Aorta (tissue), 5 donors: ENCODE measurements at regions not wholly inside any gene's neighbourhood (a gene's known extent, or its start where the extent isn't known, plus 50 kb on each side); places are given as distances from the start of the nearest gene placed in this dataset.

Experiments
- ATAC-seq: fragments of 200-7000 bp; cut with Tn5 transposase; one replicate; pipeline ENCODE4 v1.9.1; 2022; ENCODE audit warnings: moderate library complexity; ENCODE audit not compliant: low FRiP score
- DNase-seq, 2 donors: peaks; one replicate each; pipeline ENCODE4 v3.0.0-alpha.2; 2020
- H3K27ac ChIP-seq, 2 donors: one replicate each; pipeline ENCODE4 v1.5.1; 2013; ENCODE audit warnings: low read length in 2 of 2, mild to moderate bottlenecking in 2 of 2, moderate library complexity in 2 of 2, control low read depth in 1 of 2, inconsistent platforms in 1 of 2, low read depth in 1 of 2
- H3K27me3 ChIP-seq, 2 donors: one replicate each; pipeline ENCODE4 v1.6.1; 2013; ENCODE audit warnings: control low read depth in 1 of 2, low read length in 1 of 2, mild to moderate bottlenecking in 1 of 2, moderate library complexity in 1 of 2; ENCODE audit not compliant: insufficient read depth in 2 of 2, control insufficient read depth in 1 of 2
- H3K36me3 ChIP-seq, 2 donors: one replicate each; pipeline ENCODE4 v1.6.1; 2013; ENCODE audit warnings: control low read depth in 1 of 2, low read length in 1 of 2, mild to moderate bottlenecking in 1 of 2; ENCODE audit not compliant: insufficient read depth in 2 of 2, control insufficient read depth in 1 of 2
- H3K4me1 ChIP-seq, 2 donors: one replicate each; pipeline ENCODE4 v1.6.1; 2013; ENCODE audit warnings: low read length in 2 of 2, control low read depth in 1 of 2, mild to moderate bottlenecking in 1 of 2, moderate library complexity in 1 of 2; ENCODE audit not compliant: insufficient read depth in 2 of 2, control insufficient read depth in 1 of 2
- H3K4me3 ChIP-seq, 2 donors: one replicate each; pipeline ENCODE4 v1.5.1; 2013; ENCODE audit warnings: low read length in 2 of 2, control low read depth in 1 of 2, mild to moderate bottlenecking in 1 of 2
- H3K9me3 ChIP-seq: one replicate; pipeline ENCODE4 v1.6.1; 2013; ENCODE audit warnings: mild to moderate bottlenecking, low read length; ENCODE audit not compliant: control insufficient read depth
- WGBS, 2 donors: extraction: QIAGEN DNeasy Blood & Tissue Kit; methylation state at CpG; one replicate each; pipeline ENCODE4 v1.1.7; 2013; 5-methylcytosine and 5-hydroxymethylcytosine counted together
- intact Hi-C, 2 donors: fragments of 100-400 bp; cut with DNase I; formaldehyde crosslinking; loops; one replicate each; pipeline versions ENCODE4 v1.14.2 to v1.15.0; 2022
- donor health status: healthy with polysubstance abuse.
- donor health status: Bipolar disorder and iron deficiency.
- donor health status: DM: no; HTN: no; CAD: no.
- donor health status: DM: no; HTN: no; CAD: no.
- donor health status: DM: yes; HTN: yes; CAD: no.

GRCh38 chr1:204751883-204752687 is 66.5 kb upstream of the LRRN2 start:
- no peaks in the 10 kb centered on the region for H3K9me3 ChIP-seq

GRCh38 chr1:204752688-204753040 is 67.1 kb upstream of the LRRN2 start:
- no peak for ATAC-seq
- 84 to 88% methylated on average over 6 of the region's 6 CpGs for WGBS, 2 donors

More at GRCh38 chr1:204751883-204752687, 66.5 kb upstream of the LRRN2 start:
- intact Hi-C loops: no loop called here
- DNase-seq (no peak), ATAC-seq (no peak)
- no peaks in the 10 kb centered on the region for H3K4me1 ChIP-seq
- WGBS, 2 donors: 80 to 82% methylated on average over 24 of the region's 24 CpGs
- no peaks in the 10 kb centered on the region for H3K36me3 ChIP-seq
- no peak overlapping the region for H3K4me3 ChIP-seq
- H3K27ac ChIP-seq: no peak overlapping the region
- no peaks in the 10 kb centered on the region for H3K27me3 ChIP-seq

GRCh38 chr1:204754821-204755220 is 69.3 kb upstream of the LRRN2 start:
- Histone ChIP-seq H3K27me3 (no peaks in the 10 kb centered on the region), H3K36me3 (no peaks in the 10 kb centered on the region), H3K4me3 (no peak overlapping the region), H3K4me1 (no peaks in the 10 kb centered on the region), H3K27ac (no peak overlapping the region), H3K9me3 (no peaks in the 10 kb centered on the region)
- 83 to 89% methylated on average over 6 of the region's 6 CpGs for WGBS, 2 donors
- intact Hi-C loops: no loop called here
- DNase-seq: no peak
- ATAC-seq: no peak

More at GRCh38 chr1:204752688-204753040, 67.1 kb upstream of the LRRN2 start:
- Histone ChIP-seq H3K4me3 (no peak overlapping the region), H3K27ac (no peak overlapping the region), H3K9me3 (no peaks in the 10 kb centered on the region), H3K27me3 (no peaks in the 10 kb centered on the region), H3K36me3 (no peaks in the 10 kb centered on the region), H3K4me1 (no peaks in the 10 kb centered on the region)
- intact Hi-C loops: no loop called here
- no peak for DNase-seq

DNA sequence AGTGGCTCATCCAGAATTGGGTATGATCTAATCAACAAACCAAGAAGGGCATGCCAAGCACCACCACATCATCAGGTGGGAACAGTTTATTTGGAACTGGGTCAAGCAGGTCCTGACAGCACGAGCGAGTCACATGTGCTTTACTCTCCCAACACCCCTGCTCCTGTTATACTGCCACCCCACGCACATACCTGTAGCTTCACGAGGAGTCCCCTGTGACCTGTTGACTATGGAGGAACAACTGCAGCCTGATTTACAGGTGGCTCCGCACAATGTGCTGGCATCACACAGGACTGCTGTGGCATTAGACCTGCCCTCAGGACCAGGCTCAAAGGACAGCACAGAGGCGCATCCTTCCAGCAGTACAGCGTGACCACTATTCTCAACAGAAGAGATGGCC is 70.8 kb upstream of the LRRN2 start:
- Histone ChIP-seq H3K9me3 (peaks cover 3% of the 10 kb centered on the region), H3K4me1 (no peaks in the 10 kb centered on the region), H3K27ac (no peak overlapping the region), H3K4me3 (no peak overlapping the region), H3K27me3 (no peaks in the 10 kb centered on the region), H3K36me3 (no peaks in the 10 kb centered on the region)
- WGBS, 2 donors: 91 to 92% methylated on average over 7 of the region's 7 CpGs
- intact Hi-C loops: no loop called here
- ATAC-seq: no peak
- DNase-seq: no peak

DNA sequence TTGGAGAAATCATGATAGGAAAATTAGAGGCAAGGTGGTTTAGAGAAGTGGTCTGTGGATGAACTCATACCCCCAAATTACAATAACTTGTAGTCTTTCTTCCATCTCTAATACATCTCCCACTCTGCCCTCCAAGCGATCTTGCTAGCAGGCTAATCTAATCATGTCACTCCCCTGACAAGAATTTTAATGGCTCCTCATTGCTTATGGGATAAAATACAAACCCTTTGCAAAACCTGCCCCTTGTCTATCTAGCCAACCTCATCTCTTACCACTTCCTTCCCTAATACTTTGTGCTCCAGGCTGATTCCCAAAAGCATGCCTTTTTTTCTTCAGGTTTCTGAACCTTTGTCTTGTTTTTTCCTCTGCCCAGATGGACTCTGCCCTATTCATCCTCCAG is 71.3 kb upstream of the LRRN2 start:
- no peaks in the 10 kb centered on the region for H3K4me1 ChIP-seq
- no peaks in the 10 kb centered on the region for H3K36me3 ChIP-seq
- WGBS, 2 donors: 59 to 78% methylated on average over 1 of the region's 1 CpG
- intact Hi-C loops: no loop called here
- H3K27me3 ChIP-seq: no peaks in the 10 kb centered on the region
- ATAC-seq (no peak), DNase-seq (no peak)
- H3K27ac ChIP-seq: no peak overlapping the region
- no peak overlapping the region for H3K4me3 ChIP-seq
- peaks cover 3% of the 10 kb centered on the region for H3K9me3 ChIP-seq

DNA sequence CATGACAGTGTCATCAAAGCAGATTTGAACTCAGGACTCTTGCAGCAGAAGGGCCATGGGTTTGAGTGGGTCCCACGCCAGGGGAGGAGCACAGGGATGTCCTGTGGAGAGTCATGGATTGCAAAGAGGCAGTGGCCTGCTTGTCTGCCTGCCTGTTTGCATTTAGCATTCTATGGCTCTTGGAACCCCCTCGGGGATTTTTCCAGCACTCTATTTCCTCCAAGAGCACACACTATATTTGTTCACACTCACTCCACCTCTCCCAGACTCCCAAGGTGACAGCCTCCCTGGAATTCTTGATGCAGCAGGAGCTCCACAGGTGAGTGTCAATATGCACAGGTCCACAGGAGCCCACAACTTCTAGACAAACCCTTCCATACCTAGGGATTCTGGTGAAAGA is 73.1 kb upstream of the LRRN2 start:
- no peaks in the 10 kb centered on the region for H3K27me3 ChIP-seq
- H3K9me3 ChIP-seq: peaks cover 5% of the 10 kb centered on the region
- no peak overlapping the region for H3K27ac ChIP-seq
- H3K4me1 ChIP-seq: no peaks in the 10 kb centered on the region
- no peak overlapping the region for H3K4me3 ChIP-seq
- ATAC-seq: no peak
- no peak for DNase-seq
- intact Hi-C loops: no loop called here
- WGBS, 2 donors: 45 to 59% methylated on average over 2 of the region's 2 CpGs
- H3K36me3 ChIP-seq: no peaks in the 10 kb centered on the region

DNA sequence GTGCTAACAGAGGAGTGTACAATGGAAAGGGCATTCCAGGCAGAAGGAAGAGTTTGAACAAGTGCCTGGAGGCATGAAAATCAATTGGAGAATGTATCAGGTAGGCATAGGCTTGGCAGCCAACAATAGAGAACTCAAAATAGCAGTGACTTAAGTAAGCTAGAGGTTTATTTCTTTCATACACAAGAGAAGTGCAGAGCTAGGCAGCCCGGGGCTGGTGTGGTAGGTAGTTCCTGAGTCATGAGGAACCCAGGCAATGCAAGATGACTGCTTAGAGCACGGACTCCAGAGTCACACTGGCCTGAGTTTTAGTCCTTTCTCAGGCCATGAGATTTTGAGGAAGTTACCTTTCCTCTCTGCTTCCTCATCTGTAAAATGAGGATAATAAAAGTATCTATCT is 74.8 kb upstream of the LRRN2 start:
- no peaks in the 10 kb centered on the region for H3K27me3 ChIP-seq
- DNase-seq (no peak), ATAC-seq (no peak)
- no peaks in the 10 kb centered on the region for H3K4me1 ChIP-seq
- intact Hi-C loops: loop anchor here in 1 of 2 donors (5.0 kb wide), 1 partner anchor 193 kb away; no protein-coding TSS in a partner anchor
- no peak overlapping the region for H3K4me3 ChIP-seq
- 71 to 86% methylated on average over 2 of the region's 2 CpGs for WGBS, 2 donors
- peaks cover 5% of the 10 kb centered on the region for H3K9me3 ChIP-seq
- no peaks in the 10 kb centered on the region for H3K36me3 ChIP-seq
- no peak overlapping the region for H3K27ac ChIP-seq

DNA sequence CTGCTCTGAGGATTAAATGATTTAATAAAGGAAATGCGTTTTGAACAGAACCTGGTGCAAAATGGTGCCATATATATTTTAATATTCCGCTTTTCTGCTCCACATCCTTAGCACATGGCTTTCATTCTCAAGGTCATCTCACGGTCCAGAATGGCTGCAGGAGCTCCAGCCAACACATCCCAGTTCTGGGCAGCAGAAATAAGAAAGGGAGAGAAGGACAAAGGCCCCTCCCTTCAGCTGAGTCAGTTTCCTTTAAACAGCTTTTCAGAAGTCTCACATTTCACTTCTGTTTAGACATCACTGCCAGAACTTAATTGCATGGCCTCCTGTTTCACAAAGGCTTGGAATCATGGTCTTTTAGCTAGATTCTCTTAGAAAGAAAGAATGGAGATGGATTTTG is 75.2 kb upstream of the LRRN2 start:
- WGBS, 2 donors: 91 to 92% methylated on average over 3 of the region's 3 CpGs
- intact Hi-C loops: loop anchor here in 1 of 2 donors (5.0 kb wide), 1 partner anchor 193 kb away; no protein-coding TSS in a partner anchor
- no peaks in the 10 kb centered on the region for H3K36me3 ChIP-seq
- DNase-seq (no peak), ATAC-seq (no peak)
- H3K27me3 ChIP-seq: no peaks in the 10 kb centered on the region
- no peaks in the 10 kb centered on the region for H3K4me1 ChIP-seq
- no peak overlapping the region for H3K27ac ChIP-seq
- H3K4me3 ChIP-seq: no peak overlapping the region
- H3K9me3 ChIP-seq: peaks cover 5% of the 10 kb centered on the region

- no peaks in the 10 kb centered on the region for H3K36me3 ChIP-seq
- ATAC-seq: peak; percentile 92
- H3K4me3 ChIP-seq: no peak overlapping the region
- H3K27me3 ChIP-seq: no peaks in the 10 kb centered on the region
- H3K9me3 ChIP-seq: peaks cover 5% of the 10 kb centered on the region
- DNase-seq: peak; percentile 86 to 87
- H3K4me1 ChIP-seq: no peaks in the 10 kb centered on the region
- WGBS, 2 donors: 8 to 10% methylated on average over 18 of the region's 18 CpGs
- no peak overlapping the region for H3K27ac ChIP-seq
- intact Hi-C loops: loop anchor here in 1 of 2 donors (5.0 kb wide), 1 partner anchor 197 kb away; no protein-coding TSS in a partner anchor
Measured at GRCh38 chr1:204763773-204764427, 78.4 kb upstream of the LRRN2 start.
